Duodenal mucosa (tissue), 2 donors: ENCODE measurements at regions not wholly inside any gene's neighbourhood (a gene's known extent, or its start where the extent isn't known, plus 50 kb on each side); places are given as distances from the start of the nearest gene placed in this dataset.

Source experiments
- H3K27ac ChIP-seq: one replicate; pipeline ENCODE4 v1.7.0; 2013; ENCODE audit warnings: low read depth, low read length
- H3K27me3 ChIP-seq, 2 donors: one replicate each; pipeline ENCODE4 v1.7.0; 2013; ENCODE audit warnings: low read length in 2 of 2, control low read depth in 1 of 2; ENCODE audit not compliant: insufficient read depth in 2 of 2, control insufficient read depth in 1 of 2
- H3K36me3 ChIP-seq, 2 donors: one replicate each; pipeline ENCODE4 v1.7.0; 2013; ENCODE audit warnings: low read length in 2 of 2, control low read depth in 1 of 2; ENCODE audit not compliant: insufficient read depth in 2 of 2, control insufficient read depth in 1 of 2
- H3K4me1 ChIP-seq, 2 donors: one replicate each; pipeline ENCODE4 v1.7.0; 2013; ENCODE audit warnings: low read length in 2 of 2, control low read depth in 1 of 2; ENCODE audit not compliant: insufficient read depth in 2 of 2, control insufficient read depth in 1 of 2
- H3K4me3 ChIP-seq, 2 donors: one replicate each; pipeline ENCODE4 v1.7.0; 2013; ENCODE audit warnings: low read length in 2 of 2, low read depth in 1 of 2
- H3K9ac ChIP-seq, 2 donors: one replicate each; pipeline ENCODE4 v1.7.0; 2013; ENCODE audit warnings: low read length in 2 of 2, low read depth in 1 of 2
- H3K9me3 ChIP-seq, 2 donors: one replicate each; pipeline ENCODE4 v1.7.0; 2013; ENCODE audit warnings: low read length in 2 of 2, control low read depth in 1 of 2; ENCODE audit not compliant: control insufficient read depth in 1 of 2

DNA sequence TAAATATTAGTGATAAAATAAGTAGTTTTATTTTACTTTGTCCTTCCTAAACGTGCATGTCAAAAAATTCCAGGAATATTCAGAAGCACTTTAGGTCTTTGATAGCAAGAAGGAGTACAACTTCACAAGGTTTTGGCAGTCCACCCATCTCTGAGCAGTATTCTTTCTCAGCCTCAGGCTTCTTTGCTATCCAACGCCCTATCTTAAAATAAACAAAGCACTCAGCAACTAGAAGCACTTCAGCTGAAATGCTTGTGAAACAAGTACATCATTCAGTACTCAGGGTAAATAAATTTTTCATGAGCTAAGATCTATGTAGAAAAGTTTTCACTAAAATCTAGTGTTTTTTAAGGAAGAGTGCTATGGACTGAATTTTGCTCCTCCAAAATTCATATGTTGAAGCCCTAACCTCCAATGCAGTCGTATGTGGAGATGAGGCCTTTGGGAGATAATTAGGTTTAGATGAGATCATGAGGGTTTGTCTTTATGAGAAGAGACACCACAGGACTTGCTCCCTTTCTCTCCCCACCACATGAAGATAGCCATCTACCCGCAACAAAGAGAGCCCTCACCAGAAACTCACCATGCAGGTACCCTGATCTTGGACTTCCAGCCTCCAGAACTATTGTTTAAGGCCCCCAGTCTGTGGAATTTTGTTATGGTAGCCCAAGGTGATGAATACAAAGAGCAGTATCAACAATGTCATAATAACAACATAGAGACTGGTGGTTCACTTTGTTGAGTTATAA lies 539.1 kb downstream of the TFAP2A start:
- Histone ChIP-seq H3K4me1 (no peaks in the 10 kb centered on the region), H3K4me3 (no peak overlapping the region), H3K9ac (no peak overlapping the region), H3K36me3 (no peaks in the 10 kb centered on the region), H3K27me3 (no peaks in the 10 kb centered on the region), H3K27ac (no peak overlapping the region), H3K9me3 (peaks cover 7 to 14% of the 10 kb centered on the region in 2 donors)

DNA sequence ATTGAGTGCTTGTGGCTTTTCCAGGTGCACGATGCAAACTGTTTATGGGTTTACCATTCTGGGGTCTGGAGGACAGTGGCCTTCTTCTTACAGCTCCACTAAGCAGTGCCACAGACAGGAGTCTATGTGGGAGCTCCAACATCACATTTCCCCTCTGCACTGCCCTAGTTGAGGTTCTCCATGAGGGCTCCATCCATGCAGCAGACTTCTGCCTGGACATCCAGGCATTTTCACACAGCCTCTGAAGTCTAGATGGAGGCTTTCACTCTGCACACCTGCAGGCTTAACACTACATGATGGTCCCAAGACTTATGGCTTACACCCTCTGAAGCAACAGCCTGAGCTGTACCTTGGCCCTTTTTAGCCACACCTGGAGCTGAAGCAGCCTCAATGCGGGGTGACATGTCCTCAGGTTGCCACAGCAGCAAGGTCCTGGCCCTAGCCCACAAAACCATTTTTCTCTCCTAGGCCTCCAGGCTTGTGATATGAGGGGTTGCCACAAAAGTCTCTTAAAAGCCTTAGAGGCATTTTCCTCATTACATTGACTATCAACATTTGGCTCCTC lies 552.2 kb downstream of the TFAP2A start:
- no peak overlapping the region for H3K9ac ChIP-seq
- H3K4me1 ChIP-seq: no peaks in the 10 kb centered on the region
- H3K27ac ChIP-seq: no peak overlapping the region
- H3K27me3 ChIP-seq: no peaks in the 10 kb centered on the region
- H3K9me3 ChIP-seq: peaks cover 19 to 20% of the 10 kb centered on the region in 2 donors
- no peak overlapping the region for H3K4me3 ChIP-seq
- no peaks in the 10 kb centered on the region for H3K36me3 ChIP-seq

DNA sequence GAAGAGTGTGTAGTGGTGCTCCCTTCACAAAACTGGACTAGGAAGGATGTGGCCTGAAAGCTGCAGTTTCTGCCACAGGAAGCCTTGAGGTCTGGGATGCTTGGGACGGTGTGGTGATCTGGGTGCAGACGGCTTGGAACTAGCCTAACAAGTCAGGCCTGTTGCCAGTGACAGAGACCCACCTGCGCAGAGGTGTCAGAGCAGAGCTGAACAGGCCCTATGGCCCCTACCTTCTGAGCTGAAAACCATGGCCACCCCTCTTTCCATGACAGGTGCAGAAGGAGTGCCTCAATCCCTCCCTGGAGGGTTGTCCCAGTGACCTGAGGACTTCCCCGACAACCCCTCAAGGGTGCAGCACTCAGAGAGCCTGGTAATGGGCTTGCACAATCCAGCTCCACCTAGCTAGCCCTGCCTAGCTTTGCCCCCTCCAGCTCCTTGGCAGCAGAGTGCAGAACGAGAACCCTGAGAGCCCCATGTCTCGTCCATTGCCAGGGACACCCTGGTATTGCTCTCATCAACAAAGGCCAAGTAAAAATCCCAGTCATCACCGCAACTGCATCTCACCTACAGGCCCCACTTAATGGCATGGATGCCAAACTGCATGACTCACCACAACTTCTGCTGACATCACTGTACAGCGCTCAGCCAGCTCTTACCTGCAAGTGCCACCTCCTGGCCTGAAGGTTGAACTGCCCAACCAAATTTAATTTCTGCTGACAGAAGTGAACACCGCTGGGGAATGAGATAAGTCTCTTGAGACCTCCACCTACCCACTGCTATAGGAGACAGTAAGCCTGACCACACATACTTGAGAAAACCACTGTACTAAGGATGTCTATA lies 563.1 kb downstream of the TFAP2A start:
- H3K4me3 ChIP-seq: no peak overlapping the region
- H3K27ac ChIP-seq: no peak overlapping the region
- no peaks in the 10 kb centered on the region for H3K4me1 ChIP-seq
- no peak overlapping the region for H3K9ac ChIP-seq
- H3K9me3 ChIP-seq: peaks cover 19 to 30% of the 10 kb centered on the region in 2 donors
- no peaks in the 10 kb centered on the region for H3K36me3 ChIP-seq
- no peaks in the 10 kb centered on the region for H3K27me3 ChIP-seq

DNA sequence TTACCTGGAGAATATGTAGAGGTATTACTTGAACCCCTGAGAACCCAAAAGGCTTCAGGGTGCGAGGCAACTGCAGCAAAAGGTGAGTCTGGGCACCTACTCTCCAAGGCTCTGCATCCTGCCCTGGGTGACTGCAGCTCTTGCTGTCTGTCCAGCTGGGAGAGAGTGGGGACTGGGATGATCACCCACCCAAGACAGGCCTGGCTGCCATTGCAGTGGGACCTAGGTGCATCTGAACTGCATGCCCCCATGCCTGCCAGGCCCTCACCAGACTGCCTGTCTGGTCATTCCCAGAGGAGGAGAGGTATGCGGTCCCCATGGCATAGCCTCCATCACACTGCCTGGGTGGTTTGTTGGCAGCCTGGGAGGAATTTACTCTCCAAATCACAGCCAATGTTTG lies 563.9 kb downstream of the TFAP2A start:
- Histone ChIP-seq H3K9ac (no peak overlapping the region), H3K36me3 (no peaks in the 10 kb centered on the region), H3K9me3 (peaks cover 22 to 37% of the 10 kb centered on the region in 2 donors), H3K27me3 (no peaks in the 10 kb centered on the region), H3K27ac (no peak overlapping the region), H3K4me1 (no peaks in the 10 kb centered on the region), H3K4me3 (no peak overlapping the region)

DNA sequence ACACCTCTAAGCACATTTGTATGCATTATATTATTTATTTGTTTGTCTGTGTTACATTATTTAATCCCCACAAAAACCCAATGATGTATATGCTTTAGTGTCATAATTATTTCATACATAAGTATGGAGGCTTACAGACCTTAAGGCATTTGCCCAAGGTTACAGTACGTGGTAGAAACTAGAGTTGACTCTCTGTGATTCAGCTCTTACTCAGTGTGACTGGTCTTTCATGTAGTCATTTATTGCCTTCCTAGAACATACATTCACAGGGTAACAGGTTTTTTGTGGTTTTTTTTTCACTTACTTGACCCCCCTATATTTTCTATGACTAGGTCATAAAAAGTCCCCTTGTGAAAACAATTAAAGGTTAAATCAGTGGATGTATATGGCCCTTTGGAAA lies 566.8 kb downstream of the TFAP2A start:
- no peak overlapping the region for H3K9ac ChIP-seq
- H3K27ac ChIP-seq: no peak overlapping the region
- peaks cover 19 to 42% of the 10 kb centered on the region in 2 donors for H3K9me3 ChIP-seq
- H3K36me3 ChIP-seq: no peaks in the 10 kb centered on the region
- no peaks in the 10 kb centered on the region for H3K27me3 ChIP-seq
- H3K4me1 ChIP-seq: no peaks in the 10 kb centered on the region
- H3K4me3 ChIP-seq: no peak overlapping the region

DNA sequence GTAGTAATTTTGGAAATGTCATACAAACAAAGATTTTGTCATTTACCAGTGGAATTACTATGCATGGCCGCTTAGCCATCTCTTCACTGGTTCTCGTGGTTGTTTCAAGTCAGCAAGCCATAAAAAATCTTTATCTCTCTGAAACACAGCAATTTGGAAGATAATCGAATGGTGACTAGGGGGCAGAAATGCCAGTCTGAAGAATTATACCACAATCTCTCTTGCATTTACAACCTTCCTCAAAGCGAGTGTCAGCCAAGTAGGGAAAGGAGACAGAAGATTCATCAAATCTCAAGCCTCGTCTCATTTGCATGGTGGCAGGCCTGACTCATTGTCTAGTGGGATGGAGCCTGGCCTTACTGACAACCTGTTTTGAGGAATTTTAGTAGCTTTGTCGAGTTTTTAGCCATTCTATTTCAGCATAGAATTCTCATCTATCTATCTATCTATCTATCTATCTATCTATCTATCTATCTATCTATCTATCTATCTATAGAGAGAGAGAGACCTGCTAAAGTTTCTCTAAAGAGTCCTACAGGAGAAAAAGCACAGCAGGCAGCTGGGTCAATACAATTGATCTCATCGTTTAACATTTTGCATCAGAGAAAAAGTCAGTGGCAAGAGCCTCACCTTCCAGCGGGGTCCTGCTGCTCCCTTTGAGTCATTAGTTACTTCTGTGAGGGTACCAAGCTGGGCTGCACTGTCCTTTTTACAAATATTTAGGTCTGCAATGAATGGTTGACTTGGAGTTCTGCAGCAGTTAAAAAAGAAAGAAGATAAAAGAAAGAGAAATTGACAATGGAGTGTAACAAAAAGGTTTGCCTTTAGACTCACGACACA lies 572.8 kb downstream of the TFAP2A start:
- Histone ChIP-seq H3K4me1 (no peaks in the 10 kb centered on the region), H3K9me3 (peaks cover 9 to 27% of the 10 kb centered on the region in 2 donors), H3K27ac (no peak overlapping the region), H3K36me3 (no peaks in the 10 kb centered on the region), H3K27me3 (no peaks in the 10 kb centered on the region), H3K9ac (no peak overlapping the region), H3K4me3 (no peak overlapping the region)

DNA sequence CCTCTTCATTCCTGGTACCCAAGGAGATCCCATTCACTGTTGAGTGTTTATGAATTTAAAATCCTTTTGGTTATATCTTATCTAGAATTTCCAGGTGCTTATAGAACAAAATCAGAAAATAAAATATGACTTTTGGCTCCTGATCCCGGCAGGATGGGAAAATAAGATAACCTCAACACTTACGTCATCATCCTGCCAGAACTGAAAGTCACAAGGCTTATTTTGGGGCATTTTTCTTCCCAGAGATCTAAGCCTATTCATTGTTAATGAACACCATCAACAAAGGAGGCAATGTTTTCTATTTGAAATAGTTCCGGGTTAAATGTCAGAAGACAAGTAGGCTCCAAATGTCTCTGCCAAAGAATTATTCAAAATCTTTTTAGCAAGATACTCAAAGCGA lies 580.6 kb downstream of the TFAP2A start:
- Histone ChIP-seq H3K9ac (no peak overlapping the region), H3K27me3 (no peaks in the 10 kb centered on the region), H3K36me3 (no peaks in the 10 kb centered on the region), H3K4me3 (no peak overlapping the region), H3K27ac (no peak overlapping the region), H3K4me1 (no peaks in the 10 kb centered on the region), H3K9me3 (peaks cover 6 to 10% of the 10 kb centered on the region in 2 donors)

DNA sequence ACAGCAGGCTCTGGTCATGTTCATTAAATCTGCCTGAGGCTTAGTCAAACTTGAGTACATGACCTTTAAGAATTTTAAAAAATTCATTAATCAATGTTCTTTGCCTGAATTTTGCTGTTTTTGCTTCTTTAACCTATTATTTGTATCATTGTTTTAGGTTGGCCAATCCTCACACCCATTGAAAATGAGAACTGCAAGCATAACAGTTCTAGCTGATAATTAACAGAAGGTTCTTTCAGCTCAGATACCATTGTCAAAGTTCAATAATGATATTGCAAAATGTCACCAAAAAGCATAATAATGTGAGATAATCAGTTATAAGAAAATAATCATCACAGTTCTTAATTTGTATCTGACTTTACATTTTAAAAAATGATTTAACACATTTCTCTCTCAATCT lies 583.1 kb downstream of the TFAP2A start:
- H3K27me3 ChIP-seq: no peaks in the 10 kb centered on the region
- peaks cover 0 to 3% of the 10 kb centered on the region in 2 donors for H3K9me3 ChIP-seq
- no peaks in the 10 kb centered on the region for H3K4me1 ChIP-seq
- no peak overlapping the region for H3K4me3 ChIP-seq
- no peak overlapping the region for H3K9ac ChIP-seq
- H3K36me3 ChIP-seq: no peaks in the 10 kb centered on the region
- H3K27ac ChIP-seq: no peak overlapping the region

DNA sequence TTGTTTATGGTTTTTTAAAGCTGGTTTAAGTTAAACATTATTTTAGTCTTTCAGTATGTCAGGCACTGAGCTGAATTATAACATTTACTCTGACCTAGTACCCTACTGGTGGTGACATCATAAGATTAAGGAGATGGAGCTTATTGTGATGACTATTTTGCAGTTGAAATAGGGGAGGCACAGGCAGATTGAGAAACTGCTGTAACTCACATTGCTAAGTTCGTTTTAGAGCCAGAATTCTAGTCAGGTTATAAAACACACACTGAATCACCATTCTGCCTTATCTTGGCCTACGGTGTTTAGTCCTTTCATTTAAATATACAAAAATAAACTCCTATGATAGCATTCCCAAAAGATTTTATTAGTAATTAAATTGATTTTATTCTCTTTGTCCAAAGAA lies 584.1 kb downstream of the TFAP2A start:
- no peaks in the 10 kb centered on the region for H3K27me3 ChIP-seq
- no peak overlapping the region for H3K9ac ChIP-seq
- H3K4me3 ChIP-seq: no peak overlapping the region
- H3K36me3 ChIP-seq: no peaks in the 10 kb centered on the region
- H3K27ac ChIP-seq: no peak overlapping the region
- peaks cover 0 to 3% of the 10 kb centered on the region in 2 donors for H3K9me3 ChIP-seq
- H3K4me1 ChIP-seq: no peaks in the 10 kb centered on the region
